ENCODE measurements at regions not wholly inside any gene's neighbourhood (a gene's known extent, or its start where the extent isn't known, plus 50 kb on each side); places are given as distances from the start of the nearest gene placed in this dataset.
"Not testable (repeated sequence)": the region's sequence is repeated elsewhere in the genome, so short reads cannot be mapped to it uniquely, and the experiment has no call there.

GRCh38 chr4:67412153-67412712 is 133.1 kb downstream of the CENPC start:
- H3K4me3 ChIP-seq (ENCODE audit: low read depth, low read length, poor library complexity, severe bottlenecking); H3K27ac ChIP-seq (ENCODE audit: low read depth, low read length, poor library complexity, severe bottlenecking); H3K36me3 ChIP-seq (ENCODE audit: insufficient read depth, low read length, poor library complexity, severe bottlenecking); BruUV-seq (replicated peaks); POLR2A ChIA-PET (ENCODE audit: low non-redundant PET); CTCF ChIA-PET; H3K9me3 ChIP-seq (ENCODE audit: low read depth, low read length, poor library complexity, severe bottlenecking); DNase-seq (ENCODE audit: low spot score); intact Hi-C loops (cut with micrococcal nuclease; ENCODE audit: unreplicated experiment); H3K4me1 ChIP-seq (ENCODE audit: insufficient read depth, low read length, poor library complexity, severe bottlenecking); H3K27me3 ChIP-seq (replicated peaks; ENCODE audit: insufficient read depth, low read depth, low read length, poor library complexity): not testable (repeated sequence)

- H3K9me3 ChIP-seq (ENCODE audit: low read depth, low read length, poor library complexity, severe bottlenecking) = no peaks in the 10 kb centered on the region
- H3K4me3 ChIP-seq (ENCODE audit: low read depth, low read length, poor library complexity, severe bottlenecking) = no peak overlapping the region
- intact Hi-C loops (cut with micrococcal nuclease; ENCODE audit: unreplicated experiment) = no loop called here
- H3K27ac ChIP-seq (ENCODE audit: low read depth, low read length, poor library complexity, severe bottlenecking) = no peak overlapping the region
- H3K27me3 ChIP-seq (replicated peaks; ENCODE audit: insufficient read depth, low read depth, low read length, poor library complexity) = no peaks in the 10 kb centered on the region
- ChIA-PET POLR2A (ENCODE audit: low non-redundant PET) (no interaction called here), CTCF (no interaction called here)
- no peak for DNase-seq (ENCODE audit: low spot score)
- H3K36me3 ChIP-seq (ENCODE audit: insufficient read depth, low read length, poor library complexity, severe bottlenecking) = no peaks in the 10 kb centered on the region
- BruUV-seq (replicated peaks) = no TSS peak
- TF ChIP-seq EZH2 (IDR thresholded peaks at IDR 0.05; ENCODE audit: borderline replicate concordance, low read depth, low read length, poor library complexity, severe bottlenecking) (no peak), CTCF (conservative IDR thresholded peaks at IDR 0.05; ENCODE audit: low read depth, low read length) (no peak)
- no peaks in the 10 kb centered on the region for H3K4me1 ChIP-seq (ENCODE audit: insufficient read depth, low read length, poor library complexity, severe bottlenecking)
Measured at GRCh38 chr4:67403342-67403741, 142.0 kb downstream of the CENPC start.

GRCh38 chr4:67401902-67402301 is 143.4 kb downstream of the CENPC start:
- no peak overlapping the region for H3K27ac ChIP-seq (ENCODE audit: low read depth, low read length, poor library complexity, severe bottlenecking)
- ChIA-PET POLR2A (ENCODE audit: low non-redundant PET) (no interaction called here), CTCF (interaction anchor here (0.7 kb wide), 1 partner anchor 11 kb away, joined by 3 read pairs; no protein-coding TSS in a partner anchor)
- no peaks in the 10 kb centered on the region for H3K4me1 ChIP-seq (ENCODE audit: insufficient read depth, low read length, poor library complexity, severe bottlenecking)
- intact Hi-C loops (cut with micrococcal nuclease; ENCODE audit: unreplicated experiment) = no loop called here
- H3K4me3 ChIP-seq (ENCODE audit: low read depth, low read length, poor library complexity, severe bottlenecking) = no peak overlapping the region
- no peaks in the 10 kb centered on the region for H3K27me3 ChIP-seq (replicated peaks; ENCODE audit: insufficient read depth, low read depth, low read length, poor library complexity)
- BruUV-seq (replicated peaks) = no TSS peak
- no peak for DNase-seq (ENCODE audit: low spot score)
- H3K36me3 ChIP-seq (ENCODE audit: insufficient read depth, low read length, poor library complexity, severe bottlenecking) = no peaks in the 10 kb centered on the region
- TF ChIP-seq CTCF (conservative IDR thresholded peaks at IDR 0.05; ENCODE audit: low read depth, low read length) = no peak
- TF ChIP-seq EZH2 (IDR thresholded peaks at IDR 0.05; ENCODE audit: borderline replicate concordance, low read depth, low read length, poor library complexity, severe bottlenecking) = no peak
- H3K9me3 ChIP-seq (ENCODE audit: low read depth, low read length, poor library complexity, severe bottlenecking) = no peaks in the 10 kb centered on the region

- Histone ChIP-seq H3K36me3 (ENCODE audit: insufficient read depth, low read length, poor library complexity, severe bottlenecking) (no peaks in the 10 kb centered on the region), H3K4me1 (ENCODE audit: insufficient read depth, low read length, poor library complexity, severe bottlenecking) (no peaks in the 10 kb centered on the region), H3K9me3 (ENCODE audit: low read depth, low read length, poor library complexity, severe bottlenecking) (no peaks in the 10 kb centered on the region), H3K27me3 (replicated peaks; ENCODE audit: insufficient read depth, low read depth, low read length, poor library complexity) (no peaks in the 10 kb centered on the region), H3K27ac (ENCODE audit: low read depth, low read length, poor library complexity, severe bottlenecking) (no peak overlapping the region), H3K4me3 (ENCODE audit: low read depth, low read length, poor library complexity, severe bottlenecking) (no peak overlapping the region)
- intact Hi-C loops (cut with micrococcal nuclease; ENCODE audit: unreplicated experiment) = no loop called here
- no peak for DNase-seq (ENCODE audit: low spot score)
- ChIA-PET CTCF (no interaction called here), POLR2A (ENCODE audit: low non-redundant PET) (no interaction called here)
- TF ChIP-seq CTCF (conservative IDR thresholded peaks at IDR 0.05; ENCODE audit: low read depth, low read length) (no peak), EZH2 (IDR thresholded peaks at IDR 0.05; ENCODE audit: borderline replicate concordance, low read depth, low read length, poor library complexity, severe bottlenecking) (no peak)
- BruUV-seq (replicated peaks) = no TSS peak
Measured at GRCh38 chr4:67397931-67398330, 147.4 kb downstream of the CENPC start.
